C4-2B (cell line): ENCODE measurements at regions not wholly inside any gene's neighbourhood (a gene's known extent, or its start where the extent isn't known, plus 50 kb on each side); places are given as distances from the start of the nearest gene placed in this dataset.

Source experiments
- H3K27ac ChIP-seq: fragments of 450-650 bp; 2 replicates; pipeline ENCODE4 v1.5.1; 2017
- CTCF ChIP-seq: fragments of 450-650 bp; conservative IDR thresholded peaks from 2 replicates; pipeline ENCODE4 v1.5.1; 2017; ENCODE audit warnings: mild to moderate bottlenecking
- ZFX ChIP-seq: fragments of 450-650 bp; IDR thresholded peaks from 2 replicates; pipeline ENCODE4 v1.6.1; 2017

DNA sequence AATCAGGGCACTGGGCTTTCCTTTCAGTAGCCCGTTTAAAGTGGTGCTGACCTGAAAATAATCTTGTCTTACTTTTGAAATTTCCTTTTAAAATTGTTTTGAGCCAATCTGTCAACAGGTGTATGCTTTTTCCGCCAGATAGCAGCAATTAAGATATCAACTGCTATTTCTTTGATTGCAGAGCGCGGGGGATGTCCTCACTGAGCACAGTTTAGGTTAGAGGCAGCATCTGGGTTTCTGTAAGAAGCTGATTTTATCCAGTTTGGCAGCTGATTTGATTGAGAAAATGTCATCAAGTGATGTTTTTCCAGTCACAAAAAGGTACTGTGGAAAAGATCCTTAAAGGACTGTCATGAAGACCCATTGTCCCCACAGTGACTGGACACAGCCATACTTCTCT is 371.8 kb downstream of the ADAMTS20 start:
- no peak overlapping the region for H3K27ac ChIP-seq
- no peak for TF ChIP-seq ZFX

GRCh38 chr12:43179486-43179885 is 372.5 kb downstream of the ADAMTS20 start:
- no peak overlapping the region for H3K27ac ChIP-seq
- TF ChIP-seq ZFX: no peak
- no peak for TF ChIP-seq CTCF

GRCh38 chr12:43177276-43177675 is 374.7 kb downstream of the ADAMTS20 start:
- TF ChIP-seq ZFX (no peak), CTCF (no peak)
- no peak overlapping the region for H3K27ac ChIP-seq

DNA sequence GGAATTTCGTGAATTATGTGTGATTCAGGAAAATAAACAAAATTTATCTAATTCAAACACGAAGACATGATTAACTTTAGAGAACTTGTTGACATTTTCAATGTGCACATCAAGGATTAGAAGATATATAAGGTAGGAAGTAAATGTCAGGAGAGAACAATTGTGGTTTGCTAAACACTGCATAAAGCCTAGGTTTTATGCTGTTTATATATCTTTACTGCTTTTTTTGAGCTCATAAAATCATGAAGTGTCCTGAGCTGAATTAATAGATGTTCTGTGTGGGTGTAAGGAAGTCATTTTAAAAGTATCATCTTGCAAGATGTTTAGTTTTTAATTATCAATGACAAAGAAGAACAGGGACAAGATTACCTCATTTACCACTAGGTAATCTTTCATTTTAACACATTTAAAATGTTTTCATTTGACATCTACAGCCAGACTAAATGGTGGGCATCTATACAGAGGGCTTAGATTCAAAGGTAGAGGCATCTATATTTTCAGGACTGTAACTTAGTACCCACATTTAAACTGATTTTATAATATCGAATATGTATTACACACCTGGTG is 382.8 kb downstream of the ADAMTS20 start:
- TF ChIP-seq ZFX: no peak
- no peak for TF ChIP-seq CTCF
- no peak overlapping the region for H3K27ac ChIP-seq

DNA sequence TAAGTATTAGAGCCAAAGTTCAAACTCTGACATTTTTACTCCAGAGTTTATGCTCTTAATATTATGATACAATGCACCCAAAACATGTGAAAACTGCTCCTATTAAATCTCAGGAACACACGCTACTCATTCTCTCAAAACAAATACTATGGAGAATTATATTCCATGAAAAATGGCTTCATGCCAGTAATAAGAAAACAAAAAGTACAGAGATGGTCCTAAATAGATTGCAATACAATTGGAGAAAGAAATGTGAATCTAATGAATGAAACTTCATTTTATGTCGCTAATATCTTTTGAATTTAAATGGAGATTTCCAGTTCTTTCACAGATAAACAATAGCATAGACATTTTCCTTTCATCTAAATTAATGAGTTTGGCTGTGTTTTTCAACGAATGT is 384.3 kb downstream of the ADAMTS20 start:
- no peak for TF ChIP-seq ZFX

DNA sequence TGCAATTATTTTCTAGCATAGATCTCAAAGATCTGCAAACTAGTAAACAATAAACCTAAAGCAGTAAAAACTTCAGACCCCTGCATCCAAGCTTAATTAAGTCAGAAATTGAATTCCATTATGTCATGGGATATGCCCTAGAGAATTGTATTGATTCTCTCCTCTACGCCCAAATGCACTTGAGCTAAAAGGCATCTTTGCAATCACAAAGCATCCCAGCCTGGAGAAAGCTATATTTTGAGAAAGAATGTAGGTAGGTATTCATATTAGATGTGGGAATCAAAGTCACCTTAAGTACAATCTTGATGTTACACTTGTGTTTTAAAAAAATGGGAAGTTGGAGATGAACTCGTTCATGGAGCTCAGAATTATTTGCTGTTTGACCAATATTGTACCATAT is 386.7 kb downstream of the ADAMTS20 start:
- H3K27ac ChIP-seq: no peak overlapping the region
- no peak for TF ChIP-seq CTCF
- TF ChIP-seq ZFX: no peak

More for the DNA sequence above, 384.3 kb downstream of the ADAMTS20 start:
- no peak overlapping the region for H3K27ac ChIP-seq

DNA sequence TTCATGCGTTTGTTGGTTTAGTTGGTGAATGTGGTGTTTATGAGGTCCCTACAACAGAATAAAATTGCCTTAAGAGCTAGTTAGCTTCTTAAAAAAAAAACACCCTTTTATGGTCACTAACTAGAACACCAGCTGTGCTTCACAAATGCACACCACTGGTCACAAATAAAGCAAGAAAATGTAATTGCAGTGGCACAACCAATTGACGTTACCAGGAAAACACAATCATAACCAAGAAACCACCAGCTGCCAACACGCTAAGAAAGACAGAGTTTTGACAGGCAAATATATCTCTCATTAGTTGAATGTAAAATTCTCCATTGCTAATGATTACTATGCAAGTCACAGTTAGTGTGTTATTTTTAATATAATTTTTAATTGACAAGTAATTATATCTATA is 389.9 kb downstream of the ADAMTS20 start:
- TF ChIP-seq CTCF (no peak), ZFX (no peak)

GRCh38 chr12:43159506-43159905 is 392.5 kb downstream of the ADAMTS20 start:
- TF ChIP-seq ZFX: no peak
- TF ChIP-seq CTCF: no peak
- no peak overlapping the region for H3K27ac ChIP-seq

More for the DNA sequence above, 389.9 kb downstream of the ADAMTS20 start:
- no peak overlapping the region for H3K27ac ChIP-seq
